ENCODE measurements at regions not wholly inside any gene's neighbourhood (a gene's known extent, or its start where the extent isn't known, plus 50 kb on each side); places are given as distances from the start of the nearest gene placed in this dataset.

DNA sequence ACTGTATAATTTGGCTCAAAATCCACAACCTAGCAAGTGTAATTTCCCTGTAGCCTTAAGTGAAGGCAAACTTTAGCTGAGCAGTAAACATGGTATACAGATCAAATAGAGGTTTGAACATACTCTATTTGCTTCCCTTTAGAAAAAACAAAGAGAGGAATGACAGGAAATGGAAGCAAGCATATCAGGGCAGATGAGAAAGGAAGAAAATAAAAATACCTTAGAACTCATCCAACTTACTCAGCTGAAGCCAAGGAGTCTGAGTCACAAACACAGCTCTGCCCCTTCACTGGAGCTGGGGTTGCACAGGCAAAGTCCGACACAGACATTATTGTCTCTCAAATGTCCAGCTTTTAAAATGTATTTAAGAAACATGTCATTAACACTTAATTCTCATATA lies 379.9 kb upstream of the IRAK1BP1 start:
- no peaks in the 10 kb centered on the region for H3K9me3 Mint-ChIP-seq
- TF ChIP-seq ZNF331 (CRISPR knock-in tag; IDR thresholded peaks at IDR 0.05; ENCODE audit: low read depth), result no peak
- TF ChIP-seq ETS1 (IDR thresholded peaks at IDR 0.05), result no peak
- TF ChIP-seq, protein P1, sequence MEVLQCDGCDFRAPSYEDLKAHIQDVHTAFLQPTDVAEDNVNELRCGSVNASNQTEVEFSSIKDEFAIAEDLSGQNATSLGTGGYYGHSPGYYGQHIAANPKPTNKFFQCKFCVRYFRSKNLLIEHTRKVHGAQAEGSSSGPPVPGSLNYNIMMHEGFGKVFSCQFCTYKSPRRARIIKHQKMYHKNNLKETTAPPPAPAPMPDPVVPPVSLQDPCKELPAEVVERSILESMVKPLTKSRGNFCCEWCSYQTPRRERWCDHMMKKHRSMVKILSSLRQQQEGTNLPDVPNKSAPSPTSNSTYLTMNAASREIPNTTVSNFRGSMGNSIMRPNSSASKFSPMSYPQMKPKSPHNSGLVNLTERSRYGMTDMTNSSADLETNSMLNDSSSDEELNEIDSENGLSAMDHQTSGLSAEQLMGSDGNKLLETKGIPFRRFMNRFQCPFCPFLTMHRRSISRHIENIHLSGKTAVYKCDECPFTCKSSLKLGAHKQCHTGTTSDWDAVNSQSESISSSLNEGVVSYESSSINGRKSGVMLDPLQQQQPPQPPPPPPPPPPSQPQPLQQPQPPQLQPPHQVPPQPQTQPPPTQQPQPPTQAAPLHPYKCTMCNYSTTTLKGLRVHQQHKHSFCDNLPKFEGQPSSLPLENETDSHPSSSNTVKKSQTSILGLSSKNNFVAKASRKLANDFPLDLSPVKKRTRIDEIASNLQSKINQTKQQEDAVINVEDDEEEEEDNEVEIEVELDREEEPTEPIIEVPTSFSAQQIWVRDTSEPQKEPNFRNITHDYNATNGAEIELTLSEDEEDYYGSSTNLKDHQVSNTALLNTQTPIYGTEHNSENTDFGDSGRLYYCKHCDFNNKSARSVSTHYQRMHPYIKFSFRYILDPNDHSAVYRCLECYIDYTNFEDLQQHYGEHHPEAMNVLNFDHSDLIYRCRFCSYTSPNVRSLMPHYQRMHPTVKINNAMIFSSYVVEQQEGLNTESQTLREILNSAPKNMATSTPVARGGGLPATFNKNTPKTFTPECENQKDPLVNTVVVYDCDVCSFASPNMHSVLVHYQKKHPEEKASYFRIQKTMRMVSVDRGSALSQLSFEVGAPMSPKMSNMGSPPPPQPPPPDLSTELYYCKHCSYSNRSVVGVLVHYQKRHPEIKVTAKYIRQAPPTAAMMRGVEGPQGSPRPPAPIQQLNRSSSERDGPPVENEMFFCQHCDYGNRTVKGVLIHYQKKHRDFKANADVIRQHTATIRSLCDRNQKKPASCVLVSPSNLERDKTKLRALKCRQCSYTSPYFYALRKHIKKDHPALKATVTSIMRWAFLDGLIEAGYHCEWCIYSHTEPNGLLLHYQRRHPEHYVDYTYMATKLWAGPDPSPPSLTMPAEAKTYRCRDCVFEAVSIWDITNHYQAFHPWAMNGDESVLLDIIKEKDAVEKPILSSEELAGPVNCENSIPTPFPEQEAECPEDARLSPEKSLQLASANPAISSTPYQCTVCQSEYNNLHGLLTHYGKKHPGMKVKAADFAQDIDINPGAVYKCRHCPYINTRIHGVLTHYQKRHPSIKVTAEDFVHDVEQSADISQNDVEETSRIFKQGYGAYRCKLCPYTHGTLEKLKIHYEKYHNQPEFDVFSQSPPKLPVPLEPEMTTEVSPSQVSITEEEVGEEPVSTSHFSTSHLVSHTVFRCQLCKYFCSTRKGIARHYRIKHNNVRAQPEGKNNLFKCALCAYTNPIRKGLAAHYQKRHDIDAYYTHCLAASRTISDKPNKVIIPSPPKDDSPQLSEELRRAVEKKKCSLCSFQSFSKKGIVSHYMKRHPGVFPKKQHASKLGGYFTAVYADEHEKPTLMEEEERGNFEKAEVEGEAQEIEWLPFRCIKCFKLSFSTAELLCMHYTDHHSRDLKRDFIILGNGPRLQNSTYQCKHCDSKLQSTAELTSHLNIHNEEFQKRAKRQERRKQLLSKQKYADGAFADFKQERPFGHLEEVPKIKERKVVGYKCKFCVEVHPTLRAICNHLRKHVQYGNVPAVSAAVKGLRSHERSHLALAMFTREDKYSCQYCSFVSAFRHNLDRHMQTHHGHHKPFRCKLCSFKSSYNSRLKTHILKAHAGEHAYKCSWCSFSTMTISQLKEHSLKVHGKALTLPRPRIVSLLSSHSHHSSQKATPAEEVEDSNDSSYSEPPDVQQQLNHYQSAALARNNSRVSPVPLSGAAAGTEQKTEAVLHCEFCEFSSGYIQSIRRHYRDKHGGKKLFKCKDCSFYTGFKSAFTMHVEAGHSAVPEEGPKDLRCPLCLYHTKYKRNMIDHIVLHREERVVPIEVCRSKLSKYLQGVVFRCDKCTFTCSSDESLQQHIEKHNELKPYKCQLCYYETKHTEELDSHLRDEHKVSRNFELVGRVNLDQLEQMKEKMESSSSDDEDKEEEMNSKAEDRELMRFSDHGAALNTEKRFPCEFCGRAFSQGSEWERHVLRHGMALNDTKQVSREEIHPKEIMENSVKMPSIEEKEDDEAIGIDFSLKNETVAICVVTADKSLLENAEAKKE (CRISPR knock-in tag; IDR thresholded peaks at IDR 0.05), result no peak
- no peak for TF ChIP-seq NANOG (IDR thresholded peaks at IDR 0.05; ENCODE audit: borderline replicate concordance)
- no peak for TF ChIP-seq POLR2AphosphoS5 (IDR thresholded peaks at IDR 0.05; ENCODE audit: low read depth)
- H3K4me3 Mint-ChIP-seq, result no peak overlapping the region
- H4K20me1 ChIP-seq (replicated peaks; ENCODE audit: insufficient read depth), result no peaks in the 10 kb centered on the region
- no peaks in the 10 kb centered on the region for H3K27me3 ChIP-seq (ENCODE audit: insufficient read depth)
- no peaks in the 10 kb centered on the region for H3K27me3 Mint-ChIP-seq (ENCODE audit: insufficient read depth, low read depth, poor library complexity)
- H3K36me3 Mint-ChIP-seq (ENCODE audit: low read depth), result no peaks in the 10 kb centered on the region
- H3K4me1 Mint-ChIP-seq, result peaks cover 17% of the 10 kb centered on the region; the same call in 2 of the 3 replicates
- no peaks in the 10 kb centered on the region for H3K9me2 ChIP-seq (ENCODE audit: insufficient read depth)
- no peak overlapping the region for H3K27ac ChIP-seq (ENCODE audit: low read depth)
- no peaks in the 10 kb centered on the region for H3F3A ChIP-seq (replicated peaks; ENCODE audit: low read depth)
- no peaks in the 10 kb centered on the region for H3K36me3 ChIP-seq (ENCODE audit: insufficient read depth)
- ATAC-seq (no peak), DNase-seq (ENCODE audit: low spot score) (no peak)
- H3K4me2 ChIP-seq, result no peak overlapping the region
- peaks cover 10% of the 10 kb centered on the region; the same call in 1 of the 2 replicates for H3K4me1 ChIP-seq (ENCODE audit: insufficient read depth)
- no peak overlapping the region for H3K27ac Mint-ChIP-seq
- no peak overlapping the region for H3K4me3 ChIP-seq
- peak overlapping the region; percentile 33 for H2AFZ ChIP-seq
- H3K79me2 ChIP-seq (replicated peaks; ENCODE audit: insufficient read depth), result no peaks in the 10 kb centered on the region

DNA sequence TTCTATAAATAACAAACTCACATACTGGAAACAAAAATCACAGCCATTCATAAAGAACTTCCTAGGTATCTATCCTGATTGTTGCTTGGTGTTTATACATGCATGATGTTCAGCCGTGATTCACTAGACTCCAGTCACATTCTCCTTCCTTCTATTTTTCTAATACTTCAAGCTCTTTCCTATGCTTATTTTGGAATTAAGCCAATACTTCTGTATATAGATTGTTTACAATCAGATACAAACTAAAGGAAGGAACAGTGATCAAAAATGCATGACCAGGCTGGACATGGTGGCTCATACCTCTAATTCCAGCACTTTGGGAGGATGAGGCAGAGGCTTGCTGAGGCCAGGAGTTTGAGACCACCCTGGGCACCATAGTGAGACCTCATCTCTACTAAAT lies 377.5 kb upstream of the IRAK1BP1 start:
- Histone ChIP-seq H3K4me3 (no peak overlapping the region), H3K36me3 (ENCODE audit: insufficient read depth) (no peaks in the 10 kb centered on the region), H3F3A (replicated peaks; ENCODE audit: low read depth) (no peaks in the 10 kb centered on the region), H2AFZ (0 out of 2 replicates have a peak overlapping the region, but pooled peaks have one; percentile 19), H3K9me2 (ENCODE audit: insufficient read depth) (no peaks in the 10 kb centered on the region), H3K4me1 (ENCODE audit: insufficient read depth) (peaks cover 10% of the 10 kb centered on the region; the same call in 1 of the 2 replicates), H3K27ac (ENCODE audit: low read depth) (no peak overlapping the region), H3K4me2 (no peak overlapping the region), H4K20me1 (replicated peaks; ENCODE audit: insufficient read depth) (no peaks in the 10 kb centered on the region), H3K27me3 (ENCODE audit: insufficient read depth) (no peaks in the 10 kb centered on the region), H3K79me2 (replicated peaks; ENCODE audit: insufficient read depth) (no peaks in the 10 kb centered on the region)
- Mint-ChIP-seq H3K27ac (no peak overlapping the region), H3K9me3 (no peaks in the 10 kb centered on the region), H3K4me1 (peaks cover 17% of the 10 kb centered on the region; the same call in 2 of the 3 replicates), H3K27me3 (ENCODE audit: insufficient read depth, low read depth, poor library complexity) (no peaks in the 10 kb centered on the region), H3K36me3 (ENCODE audit: low read depth) (no peaks in the 10 kb centered on the region), H3K4me3 (no peak overlapping the region)
- no peak for ATAC-seq
- DNase-seq (ENCODE audit: low spot score), result no peak
- TF ChIP-seq ETS1 (IDR thresholded peaks at IDR 0.05) (no peak), REST (IDR thresholded peaks at IDR 0.05; ENCODE audit: unreplicated experiment) (no peak), EZH2 (IDR thresholded peaks at IDR 0.05; ENCODE audit: low read depth, unreplicated experiment) (no peak), NANOG (IDR thresholded peaks at IDR 0.05; ENCODE audit: borderline replicate concordance) (no peak), CREB1 (CRISPR knock-in tag; IDR thresholded peaks at IDR 0.05; ENCODE audit: low read depth) (no peak), JUNB (IDR thresholded peaks at IDR 0.05; ENCODE audit: unreplicated experiment) (no peak), STAT1 (IDR thresholded peaks at IDR 0.05; ENCODE audit: unreplicated experiment) (no peak), POLR2AphosphoS5 (IDR thresholded peaks at IDR 0.05; ENCODE audit: low read depth) (no peak)

All from GM23338 (cell line).